CD4-positive, alpha-beta T cell treated with Interleukin-1 beta for 1 hour (primary cell): ENCODE measurements at regions not wholly inside any gene's neighbourhood (a gene's known extent, or its start where the extent isn't known, plus 50 kb on each side); places are given as distances from the start of the nearest gene placed in this dataset.
"Not testable (repeated sequence)": the region's sequence is repeated elsewhere in the genome, so short reads cannot be mapped to it uniquely, and the experiment has no call there.

Experiments used
- DNase-seq, 2 donors: peaks; one replicate each; pipeline ENCODE4 v3.0.0-alpha.2; 2020 to 2022

GRCh38 chr1:82390627-82391026 lies 589.9 kb downstream of the ADGRL2 start:
- DNase-seq, result no peak

DNA sequence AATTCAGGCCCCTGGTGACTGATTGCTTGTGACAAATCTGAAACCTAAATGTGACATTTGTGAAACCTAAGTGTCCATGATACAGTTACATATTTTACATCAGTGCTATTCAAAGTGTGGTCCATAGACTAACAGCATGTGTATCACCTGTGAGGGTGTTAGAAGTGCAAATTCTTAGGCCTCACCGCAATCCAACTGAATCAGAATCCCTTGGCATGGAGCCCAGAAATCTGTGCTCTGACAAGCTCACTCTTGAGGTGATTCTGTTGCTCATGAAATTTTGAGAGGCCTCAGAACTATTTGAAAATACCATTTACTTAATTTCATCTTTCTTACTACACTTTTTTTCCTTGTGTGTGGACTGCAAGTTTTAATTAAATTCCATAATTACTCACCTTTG lies 587.9 kb downstream of the ADGRL2 start:
- no peak for DNase-seq

GRCh38 chr1:82387012-82387366 lies 586.3 kb downstream of the ADGRL2 start:
- DNase-seq, result no peak

- no peak for DNase-seq
These were observed 585.8 kb downstream of the ADGRL2 start for GRCh38 chr1:82386365-82387011.

DNA sequence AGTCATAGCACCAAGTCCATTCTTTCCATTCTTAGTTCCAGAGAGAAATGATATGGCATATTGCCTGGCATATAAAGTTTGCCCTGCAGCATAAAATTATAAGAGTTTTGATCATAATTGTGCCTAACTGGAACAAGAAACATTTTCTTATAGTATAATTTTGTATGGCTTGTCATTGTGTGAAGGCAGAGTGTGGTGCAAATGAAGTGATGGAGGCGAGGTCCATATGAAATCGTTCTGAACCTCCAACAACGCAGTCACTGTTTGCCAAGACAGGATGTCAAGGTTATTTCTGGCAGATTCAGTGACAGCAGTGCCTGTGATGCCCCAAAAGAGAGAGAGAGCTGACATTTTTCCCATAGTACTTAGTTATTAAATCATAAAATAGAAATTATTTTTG lies 584.0 kb downstream of the ADGRL2 start:
- DNase-seq, result no peak

- no peak for DNase-seq
These were observed 576.6 kb downstream of the ADGRL2 start for GRCh38 chr1:82377201-82377884.

- no peak for DNase-seq
These were observed 573.0 kb downstream of the ADGRL2 start for GRCh38 chr1:82373710-82374109.

GRCh38 chr1:82371844-82372498 lies 571.2 kb downstream of the ADGRL2 start:
- no peak for DNase-seq

DNA sequence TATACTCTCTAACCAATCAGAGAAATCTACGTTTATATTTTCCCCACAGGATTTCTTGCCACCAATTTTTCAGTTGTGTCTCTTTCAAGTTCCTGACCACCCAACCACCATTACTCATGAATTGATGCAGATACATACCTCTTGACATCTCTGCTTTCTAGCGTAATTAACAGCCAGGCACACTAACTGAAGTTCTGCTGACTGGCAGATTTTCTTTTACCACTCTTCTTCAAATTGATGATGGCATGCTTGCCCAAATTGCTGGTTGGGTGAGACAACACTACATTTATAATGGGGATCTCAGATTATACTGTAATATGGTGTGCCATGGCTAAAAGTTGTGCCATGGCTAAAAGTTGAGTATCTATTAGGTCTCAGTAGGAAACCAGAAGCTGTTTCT lies 566.7 kb downstream of the ADGRL2 start:
- no peak for DNase-seq

- no peak for DNase-seq
These were observed 566.0 kb downstream of the ADGRL2 start for GRCh38 chr1:82366689-82367088.

GRCh38 chr1:82359541-82359940 lies 558.8 kb downstream of the ADGRL2 start:
- DNase-seq, result not testable (repeated sequence)

GRCh38 chr1:82358706-82359105 lies 558.0 kb downstream of the ADGRL2 start:
- DNase-seq, result not testable (repeated sequence)

GRCh38 chr1:82354546-82354945 lies 553.8 kb downstream of the ADGRL2 start:
- not testable (repeated sequence) for DNase-seq

DNA sequence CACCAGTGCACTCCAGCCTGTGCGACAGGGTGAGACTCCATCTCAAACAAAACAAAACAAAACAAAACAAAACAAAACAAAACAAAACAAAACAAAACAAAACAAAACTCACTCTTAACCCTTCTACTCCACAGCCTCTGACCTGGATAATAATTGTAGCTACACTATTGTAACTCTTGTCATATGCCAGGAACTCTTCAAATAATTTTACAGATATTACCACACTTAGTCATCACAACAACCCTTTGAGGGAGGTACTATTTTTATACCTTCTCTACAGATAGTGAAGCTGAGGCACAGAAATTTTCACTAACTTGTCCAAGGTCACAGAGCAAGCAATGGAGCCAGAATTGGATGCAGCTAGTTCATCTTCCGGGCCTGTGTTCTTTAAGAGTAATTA lies 547.8 kb downstream of the ADGRL2 start:
- no peak for DNase-seq

DNA sequence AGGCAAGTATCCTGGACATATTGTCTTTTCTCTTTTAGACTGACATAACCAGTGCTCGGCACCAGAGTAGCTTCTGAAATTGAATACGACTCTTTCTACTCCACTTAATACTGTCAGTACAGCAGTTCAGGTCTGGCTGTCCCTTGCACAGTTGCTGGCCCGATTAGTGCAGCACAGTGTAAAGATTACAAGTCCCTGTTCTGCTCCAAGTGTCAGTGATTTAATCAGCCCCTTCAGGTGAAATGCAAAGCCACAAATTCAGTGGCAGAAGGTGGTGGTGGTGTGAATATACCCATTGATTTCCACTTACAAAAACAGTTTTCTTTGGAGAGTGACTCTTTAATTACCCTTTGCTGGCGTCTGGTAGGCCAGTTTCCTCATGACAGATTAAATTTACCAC lies 545.4 kb downstream of the ADGRL2 start:
- no peak for DNase-seq

DNA sequence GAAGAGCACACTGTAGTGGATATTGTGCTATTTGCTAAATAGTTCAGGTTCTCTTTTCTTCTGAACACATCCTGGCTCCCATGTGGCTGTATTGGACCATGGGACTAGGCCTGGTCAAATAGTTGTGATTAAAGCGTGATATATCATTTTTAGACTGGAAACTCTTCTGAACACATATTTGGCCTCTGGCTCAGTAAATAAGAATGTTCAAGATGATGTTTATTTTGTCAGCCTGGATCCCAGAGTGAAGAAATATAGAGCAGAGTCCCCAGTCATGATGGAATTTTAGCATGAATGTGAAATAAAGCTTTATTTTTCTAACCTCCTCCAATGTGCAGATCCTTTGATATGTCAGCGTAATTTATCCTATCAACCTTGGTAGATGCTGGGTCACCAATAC lies 542.6 kb downstream of the ADGRL2 start:
- DNase-seq, result no peak

GRCh38 chr1:82337635-82338034 lies 536.9 kb downstream of the ADGRL2 start:
- no peak for DNase-seq

GRCh38 chr1:82330330-82330729 lies 529.6 kb downstream of the ADGRL2 start:
- DNase-seq, result no peak

- no peak for DNase-seq
These were observed 528.5 kb downstream of the ADGRL2 start for GRCh38 chr1:82329226-82329625.

DNA sequence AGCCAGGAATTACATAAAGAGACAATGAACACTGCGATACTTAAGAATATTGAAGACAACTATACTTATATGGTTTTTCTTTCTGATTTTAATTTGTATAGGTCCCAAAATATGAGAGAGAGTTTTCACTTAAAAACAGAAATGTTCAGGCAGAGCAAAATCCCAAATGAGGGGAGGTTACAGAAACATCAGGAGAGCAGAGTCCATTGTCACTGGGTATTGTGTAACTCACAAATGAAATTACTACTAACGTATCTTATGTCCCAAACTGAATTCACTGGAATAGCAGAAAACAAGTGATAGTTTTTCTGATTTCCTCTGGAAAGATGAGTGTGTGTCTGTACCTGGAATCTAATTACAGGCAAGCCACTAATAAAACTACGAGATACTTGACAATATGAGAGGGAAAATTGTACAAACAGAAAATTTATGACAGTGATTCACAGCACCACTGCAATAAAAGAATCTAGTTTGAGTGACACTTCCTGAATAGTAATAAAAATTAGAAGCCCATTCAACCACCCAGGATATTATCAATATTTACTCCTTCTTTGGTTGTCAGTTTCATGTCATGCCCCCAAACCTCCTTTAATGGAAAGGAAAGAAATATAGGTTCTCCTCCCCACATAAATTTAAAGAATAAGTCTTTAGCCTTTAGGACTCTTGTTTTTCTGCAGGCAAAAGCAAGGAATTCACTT lies 522.6 kb downstream of the ADGRL2 start:
- DNase-seq, result no peak

DNA sequence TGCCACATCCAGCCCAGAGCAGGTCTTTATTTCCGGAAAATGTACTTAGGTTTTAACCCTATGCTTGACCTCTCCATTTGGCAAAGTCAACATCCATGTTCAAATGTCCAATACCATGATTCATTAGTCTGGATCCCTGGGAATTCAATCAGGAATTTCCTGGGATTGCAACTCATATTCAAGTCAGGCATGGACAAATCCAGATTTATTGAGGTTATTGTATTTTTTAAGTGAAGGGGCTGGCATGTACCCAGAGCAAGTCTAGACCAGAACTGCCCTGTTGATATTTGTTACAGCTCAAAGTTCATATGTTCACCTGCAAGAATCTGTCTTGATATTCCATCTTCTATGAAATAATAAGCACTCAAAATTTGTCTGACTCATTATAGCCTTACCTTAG lies 521.1 kb downstream of the ADGRL2 start:
- DNase-seq, result no peak

DNA sequence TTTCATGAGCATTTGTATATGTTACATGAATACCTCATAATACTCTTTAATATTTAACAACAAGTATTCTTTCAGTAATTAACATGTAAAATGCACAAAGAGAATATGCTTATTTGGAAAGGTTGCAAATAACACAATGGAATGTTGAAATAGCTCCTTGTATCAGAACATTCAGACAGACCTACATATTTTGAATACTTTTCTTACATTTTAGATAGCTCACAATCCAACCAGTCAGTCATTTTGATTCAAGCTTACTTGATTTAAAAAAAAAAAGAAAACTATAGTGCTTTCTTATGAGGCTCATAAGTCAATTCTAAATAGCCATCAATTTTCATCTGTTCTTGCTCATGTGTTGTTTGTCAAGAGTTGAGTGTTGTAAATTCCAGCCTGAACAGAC lies 518.8 kb downstream of the ADGRL2 start:
- no peak for DNase-seq

DNA sequence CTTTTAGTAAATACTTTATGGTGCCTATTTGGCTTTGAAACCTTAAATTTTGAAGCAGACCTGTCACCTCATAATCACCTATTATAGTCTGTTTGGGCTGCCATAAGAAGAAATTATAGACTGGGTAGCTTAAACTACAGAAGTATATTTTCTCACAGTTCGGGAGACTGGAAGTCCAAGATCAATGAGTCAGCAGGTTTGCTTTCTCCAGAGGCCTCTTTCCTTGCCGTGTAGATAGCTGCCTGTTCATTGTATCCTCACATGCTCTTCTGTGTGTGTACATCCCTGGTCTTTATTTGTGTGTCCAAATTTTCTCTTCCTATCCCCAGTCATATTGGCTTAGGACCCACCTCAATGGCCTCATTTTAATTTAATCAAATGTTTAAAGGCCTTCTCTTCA lies 518.2 kb downstream of the ADGRL2 start:
- DNase-seq, result no peak

DNA sequence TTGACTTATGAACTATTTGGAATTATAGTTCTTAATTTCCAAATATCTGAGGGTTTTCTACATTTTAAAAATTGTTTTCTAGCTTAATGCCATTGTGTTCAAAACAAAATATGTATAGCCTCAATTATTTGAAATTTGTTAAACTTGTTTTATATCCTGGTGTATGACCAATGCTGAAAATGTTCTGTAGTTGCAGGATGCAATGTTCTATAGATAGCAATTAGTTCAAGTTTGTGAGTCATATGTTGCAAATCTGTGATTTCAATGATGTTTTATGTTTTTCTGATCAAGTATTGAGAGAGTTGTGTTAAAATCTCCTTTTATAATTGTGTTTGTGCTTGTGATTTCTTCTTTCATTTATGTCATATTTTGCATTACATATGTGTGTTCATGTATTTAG lies 517.5 kb downstream of the ADGRL2 start:
- DNase-seq, result no peak
